ENCODE measurements at regions not wholly inside any gene's neighbourhood (a gene's known extent, or its start where the extent isn't known, plus 50 kb on each side); places are given as distances from the start of the nearest gene placed in this dataset.

- POLR2A ChIA-PET: no interaction called here
- TF ChIP-seq CTCF (IDR thresholded peaks at IDR 0.05; ENCODE audit: insufficient read depth, low read length, missing control alignments): no peak
- no peak for DNase-seq (ENCODE audit: low read depth, low spot score)
- CTCF ChIA-PET: interaction anchor here (1.4 kb wide), 1 partner anchor 14 kb away, joined by 3 read pairs; no protein-coding TSS in a partner anchor
- no peak overlapping the region for H3K4me3 ChIP-seq (ENCODE audit: low read depth, low read length)
These were observed 166.6 kb upstream of the TBCA start for GRCh38 chr5:77942578-77943239.

- DNase-seq (ENCODE audit: low read depth, low spot score): no peak
- H3K4me3 ChIP-seq (ENCODE audit: low read depth, low read length): no peak overlapping the region
- ChIA-PET CTCF (no interaction called here), POLR2A (no interaction called here)
- no peak for TF ChIP-seq CTCF (IDR thresholded peaks at IDR 0.05; ENCODE audit: insufficient read depth, low read length, missing control alignments)
These were observed 161.1 kb upstream of the TBCA start for GRCh38 chr5:77937015-77937908.

- ChIA-PET CTCF (no interaction called here), POLR2A (no interaction called here)
- TF ChIP-seq CTCF (IDR thresholded peaks at IDR 0.05; ENCODE audit: insufficient read depth, low read length, missing control alignments): no peak
- no peak for DNase-seq (ENCODE audit: low read depth, low spot score)
- H3K4me3 ChIP-seq (ENCODE audit: low read depth, low read length): no peak overlapping the region
These were observed 160.2 kb upstream of the TBCA start for GRCh38 chr5:77936365-77936693.

GRCh38 chr5:77935506-77936364, 159.6 kb upstream of the TBCA start:
- ChIA-PET CTCF (no interaction called here), POLR2A (no interaction called here)
- no peak overlapping the region for H3K4me3 ChIP-seq (ENCODE audit: low read depth, low read length)
- no peak for TF ChIP-seq CTCF (IDR thresholded peaks at IDR 0.05; ENCODE audit: insufficient read depth, low read length, missing control alignments)
- DNase-seq (ENCODE audit: low read depth, low spot score): no peak

GRCh38 chr5:77928776-77929300, 152.7 kb upstream of the TBCA start:
- no peak for TF ChIP-seq CTCF (IDR thresholded peaks at IDR 0.05; ENCODE audit: insufficient read depth, low read length, missing control alignments)
- DNase-seq (ENCODE audit: low read depth, low spot score): no peak
- ChIA-PET CTCF (no interaction called here), POLR2A (no interaction called here)
- no peak overlapping the region for H3K4me3 ChIP-seq (ENCODE audit: low read depth, low read length)

All from AG04449 (cell line).